Thymus (tissue), 11 donors: ENCODE measurements at regions not wholly inside any gene's neighbourhood (a gene's known extent, or its start where the extent isn't known, plus 50 kb on each side); places are given as distances from the start of the nearest gene placed in this dataset.

Source experiments
- DNase-seq, 9 donors: peaks; one replicate each; pipeline ENCODE4 v3.0.0-alpha.2; 2013; ENCODE audit warnings: low spot score in 9 of 9, low read depth in 6 of 9, missing footprints in 1 of 9
- H3K27ac ChIP-seq, 2 donors: one replicate each; pipeline ENCODE4 v1.5.1; 2013; ENCODE audit warnings: control low read depth in 1 of 2, low read depth in 1 of 2, low read length in 1 of 2, mild to moderate bottlenecking in 1 of 2, moderate library complexity in 1 of 2
- H3K27me3 ChIP-seq, 2 donors: one replicate each; pipeline ENCODE4 v1.5.1; 2013; ENCODE audit warnings: low read length in 1 of 2; ENCODE audit not compliant: control insufficient read depth in 2 of 2, insufficient read depth in 1 of 2
- H3K36me3 ChIP-seq, 2 donors: one replicate each; pipeline ENCODE4 v1.5.1; 2013; ENCODE audit warnings: low read length in 1 of 2, mild to moderate bottlenecking in 1 of 2, moderate library complexity in 1 of 2; ENCODE audit not compliant: control insufficient read depth in 2 of 2, insufficient read depth in 2 of 2
- H3K4me1 ChIP-seq, 2 donors: one replicate each; pipeline ENCODE4 v1.5.1; 2013; ENCODE audit warnings: low read length in 2 of 2; ENCODE audit not compliant: control insufficient read depth in 2 of 2, insufficient read depth in 2 of 2
- H3K4me3 ChIP-seq, 2 donors: one replicate each; pipeline ENCODE4 v1.5.1; 2013; ENCODE audit warnings: low read length in 2 of 2, control low read depth in 1 of 2, mild to moderate bottlenecking in 1 of 2
- H3K9me3 ChIP-seq, 2 donors: one replicate each; pipeline ENCODE4 v1.5.1; 2013; ENCODE audit warnings: low read length in 1 of 2, mild to moderate bottlenecking in 1 of 2; ENCODE audit not compliant: control insufficient read depth in 2 of 2, insufficient read depth in 1 of 2
- WGBS: extraction: QIAGEN DNeasy Blood & Tissue Kit; methylation state at CpG from one replicate; pipeline ENCODE4 v1.1.7; 2013; 5-methylcytosine and 5-hydroxymethylcytosine counted together
- donor health status: healthy.

DNA sequence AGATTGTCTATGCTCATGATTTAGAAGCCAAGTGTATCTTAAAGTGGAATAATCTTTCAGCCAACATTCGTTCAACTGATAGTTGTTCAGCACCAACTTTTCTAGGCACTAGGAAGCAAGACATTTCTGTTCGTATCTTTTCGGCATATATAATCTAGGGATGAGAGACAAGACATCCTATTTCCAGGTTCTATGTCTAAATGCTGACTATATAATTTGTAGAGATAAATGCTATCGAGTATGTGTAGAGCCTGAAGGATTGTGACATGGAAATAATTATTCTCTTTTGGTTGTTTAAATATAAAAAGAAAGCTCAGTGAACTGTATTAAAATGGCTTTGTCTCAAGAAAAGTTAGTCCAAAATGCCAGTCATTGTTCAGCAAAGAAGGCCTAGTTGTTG is 371.6 kb downstream of the DOK5 start:
- Histone ChIP-seq H3K9me3 (no peaks in the 10 kb centered on the region), H3K27ac (no peak overlapping the region), H3K36me3 (no peaks in the 10 kb centered on the region), H3K27me3 (no peaks in the 10 kb centered on the region), H3K4me1 (no peaks in the 10 kb centered on the region), H3K4me3 (no peak overlapping the region)
- 94% methylated on average over 4 of the region's 4 CpGs for WGBS
- no peak for DNase-seq

DNA sequence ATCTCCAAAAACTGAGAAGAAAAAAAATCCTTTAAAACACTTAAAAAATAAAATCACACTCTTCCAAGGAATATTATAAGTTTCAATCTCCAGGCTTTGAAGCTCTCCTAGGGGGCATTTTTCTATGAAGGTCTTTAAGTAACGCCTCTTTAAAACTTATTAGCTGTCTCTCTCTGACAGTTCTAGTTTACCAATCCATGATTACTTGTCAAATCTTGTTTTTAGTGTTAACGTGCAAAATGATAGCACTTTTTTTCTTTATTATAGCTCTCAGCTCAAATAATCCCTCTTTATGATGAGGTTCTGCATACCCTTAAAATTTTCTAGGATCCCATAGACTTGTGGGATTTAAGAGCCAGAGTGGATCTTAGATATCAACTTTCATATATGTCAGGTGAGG is 369.0 kb downstream of the DOK5 start:
- no peaks in the 10 kb centered on the region for H3K27me3 ChIP-seq
- no peak overlapping the region for H3K27ac ChIP-seq
- H3K4me3 ChIP-seq, result no peak overlapping the region
- H3K9me3 ChIP-seq, result no peaks in the 10 kb centered on the region
- no peaks in the 10 kb centered on the region for H3K4me1 ChIP-seq
- 88% methylated on average over 2 of the region's 2 CpGs for whole genome bisulfite sequencing
- no peaks in the 10 kb centered on the region for H3K36me3 ChIP-seq
- DNase-seq, result no peak

DNA sequence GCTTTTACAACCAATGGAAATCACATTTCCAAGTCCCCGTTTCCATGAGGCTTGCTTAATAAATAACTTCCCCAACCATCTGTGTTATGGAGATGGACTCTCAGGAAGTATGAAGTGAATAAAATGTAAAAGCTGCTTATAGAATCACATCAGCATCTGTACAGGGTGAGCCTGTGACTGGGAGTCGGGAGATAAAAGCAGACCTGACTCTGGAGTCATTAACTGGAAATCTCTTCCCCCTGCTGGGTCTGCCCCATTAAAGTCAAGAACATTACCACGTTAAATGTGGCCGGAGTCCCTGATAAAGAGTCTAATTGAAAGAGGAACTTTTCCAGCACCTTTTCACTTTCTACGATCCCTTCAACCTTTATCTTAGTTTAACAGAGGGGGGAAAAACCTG is 368.5 kb downstream of the DOK5 start:
- 56% methylated on average over 5 of the region's 5 CpGs for WGBS
- H3K36me3 ChIP-seq, result no peaks in the 10 kb centered on the region
- no peak for DNase-seq
- no peak overlapping the region for H3K4me3 ChIP-seq
- H3K9me3 ChIP-seq, result no peaks in the 10 kb centered on the region
- no peak overlapping the region for H3K27ac ChIP-seq
- no peaks in the 10 kb centered on the region for H3K27me3 ChIP-seq
- H3K4me1 ChIP-seq, result no peaks in the 10 kb centered on the region

DNA sequence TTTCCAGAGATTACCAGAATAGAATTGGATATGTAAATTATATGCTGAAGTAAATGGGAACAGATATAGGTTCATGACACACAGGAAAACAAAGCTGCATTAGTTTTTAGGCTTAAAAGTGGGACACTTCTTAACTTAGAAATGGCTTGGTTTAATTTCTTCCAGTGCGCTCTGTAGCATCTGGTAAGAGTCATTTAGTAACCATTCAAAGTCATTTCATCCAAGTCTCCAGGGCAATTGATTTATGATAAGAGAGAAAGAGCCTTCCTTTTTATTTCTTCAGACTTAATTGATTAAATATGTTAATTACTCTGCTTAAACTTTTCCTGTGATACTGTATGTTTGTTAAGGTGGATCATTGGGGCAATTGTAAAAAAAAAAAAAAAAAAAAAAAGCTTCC is 368.0 kb downstream of the DOK5 start:
- 96% methylated on average over 1 of the region's 1 CpG for WGBS
- no peak overlapping the region for H3K4me3 ChIP-seq
- no peaks in the 10 kb centered on the region for H3K36me3 ChIP-seq
- H3K4me1 ChIP-seq, result no peaks in the 10 kb centered on the region
- no peaks in the 10 kb centered on the region for H3K9me3 ChIP-seq
- DNase-seq, result no peak
- no peaks in the 10 kb centered on the region for H3K27me3 ChIP-seq
- no peak overlapping the region for H3K27ac ChIP-seq

DNA sequence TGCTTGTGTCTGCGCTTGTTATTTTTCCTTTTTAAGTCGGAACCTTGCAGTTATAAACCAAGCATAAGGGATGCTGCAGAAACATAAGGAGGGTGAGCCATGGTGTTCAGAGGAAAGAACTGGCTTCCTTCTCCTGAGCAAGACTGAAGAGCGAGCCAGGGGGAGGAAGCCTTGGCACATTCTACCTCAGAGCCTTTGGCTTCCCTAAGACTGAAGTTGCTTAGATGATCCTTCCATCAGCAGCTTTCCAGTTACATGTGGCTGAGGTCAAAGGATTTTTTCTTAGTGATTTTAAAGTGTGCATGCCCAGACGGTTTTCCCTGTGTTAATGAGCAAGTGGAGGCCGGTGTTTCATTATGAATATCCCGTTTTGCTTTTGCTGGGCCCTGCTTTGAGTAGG is 363.8 kb downstream of the DOK5 start:
- Histone ChIP-seq H3K36me3 (no peaks in the 10 kb centered on the region), H3K27me3 (no peaks in the 10 kb centered on the region), H3K4me1 (no peaks in the 10 kb centered on the region), H3K9me3 (no peaks in the 10 kb centered on the region), H3K27ac (no peak overlapping the region), H3K4me3 (no peak overlapping the region)
- WGBS, result 82% methylated on average over 6 of the region's 6 CpGs
- no peak for DNase-seq

DNA sequence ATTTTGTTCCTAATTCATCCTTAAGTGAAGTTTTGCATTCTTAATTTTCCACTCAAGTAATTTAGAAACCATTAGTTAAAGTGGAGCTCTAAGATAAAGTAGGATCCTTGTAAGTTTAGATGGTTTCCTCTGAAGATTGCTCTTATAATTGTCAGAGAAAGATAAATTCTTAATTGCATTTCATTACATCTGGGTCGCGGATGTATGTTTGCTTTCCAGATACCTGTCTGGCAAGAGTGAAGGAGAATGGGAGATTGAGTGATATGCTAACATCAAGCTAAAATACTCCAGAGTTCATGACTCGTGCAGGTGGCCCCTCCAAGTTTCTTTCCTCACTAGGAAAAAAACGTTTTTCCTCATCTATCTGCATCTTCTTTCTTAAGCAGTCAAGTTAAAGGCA is 361.8 kb downstream of the DOK5 start:
- H3K36me3 ChIP-seq, result no peaks in the 10 kb centered on the region
- H3K27ac ChIP-seq, result no peak overlapping the region
- no peaks in the 10 kb centered on the region for H3K9me3 ChIP-seq
- WGBS, result 67% methylated on average over 4 of the region's 4 CpGs
- DNase-seq, result no peak
- no peak overlapping the region for H3K4me3 ChIP-seq
- no peaks in the 10 kb centered on the region for H3K27me3 ChIP-seq
- H3K4me1 ChIP-seq, result no peaks in the 10 kb centered on the region

DNA sequence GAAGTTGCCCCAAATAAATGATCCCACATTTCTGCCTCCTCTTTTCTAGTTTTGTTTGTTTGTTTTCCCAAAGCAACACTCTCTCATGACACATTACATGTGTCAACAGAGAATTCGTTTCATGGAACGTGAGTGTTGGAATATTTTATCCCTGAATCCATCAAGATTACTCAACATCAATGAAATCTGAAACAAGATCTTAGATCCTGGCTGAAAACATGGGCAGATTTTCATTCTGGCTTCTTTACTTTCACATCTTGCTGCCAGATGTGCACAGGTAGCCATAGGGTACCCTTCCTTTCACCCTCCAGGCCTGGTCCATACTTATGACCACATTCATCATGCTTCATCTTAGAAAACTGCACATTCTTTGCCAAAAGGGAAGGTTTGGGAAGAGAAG is 347.0 kb downstream of the DOK5 start:
- no peak overlapping the region for H3K27ac ChIP-seq
- no peak overlapping the region for H3K4me3 ChIP-seq
- 83% methylated on average over 2 of the region's 2 CpGs for WGBS
- H3K27me3 ChIP-seq, result no peaks in the 10 kb centered on the region
- H3K9me3 ChIP-seq, result no peaks in the 10 kb centered on the region
- no peak for DNase-seq
- no peaks in the 10 kb centered on the region for H3K4me1 ChIP-seq
- H3K36me3 ChIP-seq, result no peaks in the 10 kb centered on the region

DNA sequence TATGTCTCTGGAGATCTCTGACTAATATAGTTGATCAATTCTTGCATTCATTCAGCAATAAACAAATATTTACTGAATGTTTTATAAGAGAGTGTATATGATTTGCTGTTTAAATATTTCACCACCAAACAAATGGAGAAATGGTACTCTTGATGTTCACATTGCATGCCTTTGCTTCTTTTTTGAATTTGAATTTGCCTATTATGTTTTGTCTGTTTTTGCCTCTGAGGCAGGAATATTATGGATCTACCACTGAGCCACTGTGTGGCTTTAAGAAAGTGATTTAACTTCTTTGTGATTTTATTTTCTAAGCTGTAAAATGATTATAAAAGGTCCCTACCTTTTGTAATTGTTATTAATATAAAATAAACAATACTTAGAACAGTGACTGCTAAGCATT is 345.0 kb downstream of the DOK5 start:
- Histone ChIP-seq H3K4me3 (no peak overlapping the region), H3K9me3 (no peaks in the 10 kb centered on the region), H3K27ac (no peak overlapping the region), H3K4me1 (no peaks in the 10 kb centered on the region), H3K36me3 (no peaks in the 10 kb centered on the region), H3K27me3 (no peaks in the 10 kb centered on the region)
- DNase-seq, result no peak

DNA sequence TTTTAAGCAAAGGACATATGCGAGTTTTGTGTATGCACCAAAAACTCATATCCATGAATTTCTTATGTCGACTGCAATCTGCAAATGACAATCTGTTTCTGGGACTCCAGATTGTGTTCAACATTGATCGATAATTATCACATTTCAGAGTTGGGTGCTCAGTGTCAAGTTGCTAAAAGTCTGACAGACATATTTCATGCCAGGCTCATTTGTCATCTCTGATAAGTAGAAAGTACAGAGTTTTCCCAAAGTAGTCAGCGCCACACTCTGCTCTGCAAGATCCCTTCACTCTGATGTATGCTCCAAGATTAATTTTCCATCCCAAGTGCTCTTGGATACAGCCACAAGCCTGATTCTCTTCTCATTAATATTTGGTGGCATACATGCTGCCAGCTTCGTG is 331.1 kb downstream of the DOK5 start:
- no peaks in the 10 kb centered on the region for H3K9me3 ChIP-seq
- DNase-seq, result no peak
- no peaks in the 10 kb centered on the region for H3K4me1 ChIP-seq
- no peak overlapping the region for H3K27ac ChIP-seq
- H3K36me3 ChIP-seq, result no peaks in the 10 kb centered on the region
- WGBS, result 90% methylated on average over 5 of the region's 5 CpGs
- H3K27me3 ChIP-seq, result no peaks in the 10 kb centered on the region
- H3K4me3 ChIP-seq, result no peak overlapping the region

DNA sequence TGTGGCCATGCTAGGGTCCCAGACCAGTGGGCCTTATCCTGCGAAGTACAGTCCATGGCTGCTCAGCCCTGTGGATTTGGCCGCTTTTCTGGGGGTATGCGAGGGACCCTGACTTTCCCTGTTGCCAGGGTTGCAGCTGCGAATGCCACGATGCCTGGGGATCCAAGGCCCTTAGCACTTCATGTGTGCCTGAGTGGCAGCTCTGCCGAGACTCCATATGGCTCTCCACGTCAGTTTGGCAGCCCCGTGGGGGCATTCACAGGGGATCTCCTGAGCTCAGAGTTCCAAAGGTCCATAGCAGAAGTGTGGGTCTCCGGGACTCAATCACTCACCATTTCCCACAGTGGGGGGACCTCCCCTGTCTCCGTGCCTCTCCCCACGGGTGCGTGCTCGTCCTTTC is 319.5 kb downstream of the DOK5 start:
- Histone ChIP-seq H3K4me1 (no peaks in the 10 kb centered on the region), H3K4me3 (no peak overlapping the region), H3K9me3 (no peaks in the 10 kb centered on the region), H3K27ac (no peak overlapping the region), H3K36me3 (no peaks in the 10 kb centered on the region), H3K27me3 (no peaks in the 10 kb centered on the region)
- no peak for DNase-seq
- 95% methylated on average over 13 of the region's 13 CpGs for WGBS
